Loucy (cell line): ENCODE measurements at regions not wholly inside any gene's neighbourhood (a gene's known extent, or its start where the extent isn't known, plus 50 kb on each side); places are given as distances from the start of the nearest gene placed in this dataset.

Experiments
- EZH2phosphoT487 ChIP-seq: fragments of 200-600 bp; IDR thresholded peaks from 2 replicates; pipeline ENCODE4 v1.6.1; 2018; ENCODE audit warnings: antibody characterized with exemption, mild to moderate bottlenecking, moderate library complexity, borderline replicate concordance
- TF ChIP-seq, protein P1 (sequence below): fragments of 200-600 bp; sonication (generic); conservative IDR thresholded peaks from 2 replicates; pipeline ENCODE4 v1.5.1; 2014; ENCODE audit warnings: mild to moderate bottlenecking, antibody characterized with exemption, low read length

DNA sequence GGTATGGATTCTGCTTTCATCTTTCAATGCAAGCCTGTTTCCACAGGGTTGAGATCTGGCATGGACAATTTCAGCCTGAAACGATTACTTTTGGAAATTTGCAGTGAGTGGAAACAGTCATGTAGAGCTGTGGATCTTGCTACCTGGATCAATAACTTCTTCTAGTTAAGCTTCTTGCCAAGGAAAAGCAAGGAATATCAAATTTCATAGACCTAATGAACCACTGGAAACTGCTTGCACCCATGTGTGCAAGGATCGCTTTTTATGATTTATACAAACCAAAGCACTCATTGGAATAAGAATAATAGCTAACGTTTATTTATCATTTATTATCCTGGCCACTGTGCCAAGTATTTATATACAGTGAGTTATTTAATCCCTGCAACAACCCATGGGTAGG is 392.8 kb downstream of the KCNRG start:
- TF ChIP-seq, protein P1, sequence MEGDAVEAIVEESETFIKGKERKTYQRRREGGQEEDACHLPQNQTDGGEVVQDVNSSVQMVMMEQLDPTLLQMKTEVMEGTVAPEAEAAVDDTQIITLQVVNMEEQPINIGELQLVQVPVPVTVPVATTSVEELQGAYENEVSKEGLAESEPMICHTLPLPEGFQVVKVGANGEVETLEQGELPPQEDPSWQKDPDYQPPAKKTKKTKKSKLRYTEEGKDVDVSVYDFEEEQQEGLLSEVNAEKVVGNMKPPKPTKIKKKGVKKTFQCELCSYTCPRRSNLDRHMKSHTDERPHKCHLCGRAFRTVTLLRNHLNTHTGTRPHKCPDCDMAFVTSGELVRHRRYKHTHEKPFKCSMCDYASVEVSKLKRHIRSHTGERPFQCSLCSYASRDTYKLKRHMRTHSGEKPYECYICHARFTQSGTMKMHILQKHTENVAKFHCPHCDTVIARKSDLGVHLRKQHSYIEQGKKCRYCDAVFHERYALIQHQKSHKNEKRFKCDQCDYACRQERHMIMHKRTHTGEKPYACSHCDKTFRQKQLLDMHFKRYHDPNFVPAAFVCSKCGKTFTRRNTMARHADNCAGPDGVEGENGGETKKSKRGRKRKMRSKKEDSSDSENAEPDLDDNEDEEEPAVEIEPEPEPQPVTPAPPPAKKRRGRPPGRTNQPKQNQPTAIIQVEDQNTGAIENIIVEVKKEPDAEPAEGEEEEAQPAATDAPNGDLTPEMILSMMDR: no peak
- TF ChIP-seq EZH2phosphoT487: no peak
